ENCODE measurements at regions not wholly inside any gene's neighbourhood (a gene's known extent, or its start where the extent isn't known, plus 50 kb on each side); places are given as distances from the start of the nearest gene placed in this dataset.

GRCh38 chr3:150303768-150304167 is 104.3 kb upstream of the TSC22D2 start:
- Histone ChIP-seq H3F3A (ENCODE audit: insufficient read depth) (no peaks in the 10 kb centered on the region), H3K4me3 (ENCODE audit: insufficient read depth, low read length, poor library complexity, severe bottlenecking) (no peak overlapping the region), H3K36me3 (ENCODE audit: low read length) (no peaks in the 10 kb centered on the region), H4K20me1 (ENCODE audit: low read depth, low read length) (no peaks in the 10 kb centered on the region), H3K27ac (ENCODE audit: low read depth, low read length) (no peak overlapping the region), H3K9me3 (ENCODE audit: insufficient read depth, low read length) (no peaks in the 10 kb centered on the region), H3K27me3 (ENCODE audit: low read length) (no peaks in the 10 kb centered on the region), H3K4me2 (ENCODE audit: low read depth, low read length, poor library complexity, severe bottlenecking) (no peak overlapping the region), H2AFZ (ENCODE audit: low read depth, low read length, severe bottlenecking) (no peak overlapping the region), H3K9me2 (replicated peaks; ENCODE audit: insufficient read depth, low read length) (no peaks in the 10 kb centered on the region), H3K9ac (ENCODE audit: low read length) (no peak overlapping the region), H3K79me2 (ENCODE audit: insufficient read depth, low read length) (no peaks in the 10 kb centered on the region)
- TF ChIP-seq EZH2phosphoT487 (conservative IDR thresholded peaks at IDR 0.05; ENCODE audit: low read length) (no peak), CTCF (IDR thresholded peaks at IDR 0.05; ENCODE audit: insufficient read depth, low read length, poor library complexity, severe bottlenecking) (no peak)

- TF ChIP-seq CTCF (IDR thresholded peaks at IDR 0.05; ENCODE audit: insufficient read depth, low read length, poor library complexity, severe bottlenecking) (no peak), EZH2phosphoT487 (conservative IDR thresholded peaks at IDR 0.05; ENCODE audit: low read length) (no peak)
- H3K79me2 ChIP-seq (ENCODE audit: insufficient read depth, low read length), result no peaks in the 10 kb centered on the region
These were observed 105.9 kb upstream of the TSC22D2 start for GRCh38 chr3:150302246-150302645.

GRCh38 chr3:150300852-150301517 is 107.1 kb upstream of the TSC22D2 start:
- no peak overlapping the region for H3K4me2 ChIP-seq (ENCODE audit: low read depth, low read length, poor library complexity, severe bottlenecking)
- no peak overlapping the region for H3K27ac ChIP-seq (ENCODE audit: low read depth, low read length)
- H3K27me3 ChIP-seq (ENCODE audit: low read length), result no peaks in the 10 kb centered on the region
- no peaks in the 10 kb centered on the region for H3K36me3 ChIP-seq (ENCODE audit: low read length)
- no peaks in the 10 kb centered on the region for H4K20me1 ChIP-seq (ENCODE audit: low read depth, low read length)
- no peak overlapping the region for H3K9ac ChIP-seq (ENCODE audit: low read length)
- H3K9me3 ChIP-seq (ENCODE audit: insufficient read depth, low read length), result no peaks in the 10 kb centered on the region
- no peak overlapping the region for H3K4me3 ChIP-seq (ENCODE audit: insufficient read depth, low read length, poor library complexity, severe bottlenecking)
- no peak overlapping the region for H2AFZ ChIP-seq (ENCODE audit: low read depth, low read length, severe bottlenecking)
- H3K79me2 ChIP-seq (ENCODE audit: insufficient read depth, low read length), result no peaks in the 10 kb centered on the region
- no peaks in the 10 kb centered on the region for H3F3A ChIP-seq (ENCODE audit: insufficient read depth)
- H3K9me2 ChIP-seq (replicated peaks; ENCODE audit: insufficient read depth, low read length), result no peaks in the 10 kb centered on the region
- TF ChIP-seq CTCF (IDR thresholded peaks at IDR 0.05; ENCODE audit: insufficient read depth, low read length, poor library complexity, severe bottlenecking), result no peak

More at GRCh38 chr3:150302246-150302645, 105.9 kb upstream of the TSC22D2 start:
- Histone ChIP-seq H3K36me3 (ENCODE audit: low read length) (no peaks in the 10 kb centered on the region), H3K4me3 (ENCODE audit: insufficient read depth, low read length, poor library complexity, severe bottlenecking) (no peak overlapping the region), H3F3A (ENCODE audit: insufficient read depth) (no peaks in the 10 kb centered on the region), H3K27ac (ENCODE audit: low read depth, low read length) (no peak overlapping the region), H3K4me2 (ENCODE audit: low read depth, low read length, poor library complexity, severe bottlenecking) (no peak overlapping the region), H2AFZ (ENCODE audit: low read depth, low read length, severe bottlenecking) (no peak overlapping the region), H3K9me2 (replicated peaks; ENCODE audit: insufficient read depth, low read length) (no peaks in the 10 kb centered on the region), H3K9me3 (ENCODE audit: insufficient read depth, low read length) (no peaks in the 10 kb centered on the region), H3K27me3 (ENCODE audit: low read length) (no peaks in the 10 kb centered on the region), H3K9ac (ENCODE audit: low read length) (no peak overlapping the region), H4K20me1 (ENCODE audit: low read depth, low read length) (no peaks in the 10 kb centered on the region)
